GM21390 (cell line): ENCODE measurements at regions not wholly inside any gene's neighbourhood (a gene's known extent, or its start where the extent isn't known, plus 50 kb on each side); places are given as distances from the start of the nearest gene placed in this dataset.
"Not testable (repeated sequence)": the region's sequence is repeated elsewhere in the genome, so short reads cannot be mapped to it uniquely, and the experiment has no call there.

Experiments
- ATAC-seq: cut with Tn5 transposase; IDR thresholded peaks from one replicate; pipeline ENCODE4 v1.9.1; 2021; ENCODE audit not compliant: unreplicated experiment

- no peak for ATAC-seq
Measured at GRCh38 chr5:126677121-126677520, 76.4 kb downstream of the PHAX start.

- ATAC-seq = peak; percentile 55
Measured at GRCh38 chr5:126680191-126680817, 79.6 kb downstream of the PHAX start.

DNA sequence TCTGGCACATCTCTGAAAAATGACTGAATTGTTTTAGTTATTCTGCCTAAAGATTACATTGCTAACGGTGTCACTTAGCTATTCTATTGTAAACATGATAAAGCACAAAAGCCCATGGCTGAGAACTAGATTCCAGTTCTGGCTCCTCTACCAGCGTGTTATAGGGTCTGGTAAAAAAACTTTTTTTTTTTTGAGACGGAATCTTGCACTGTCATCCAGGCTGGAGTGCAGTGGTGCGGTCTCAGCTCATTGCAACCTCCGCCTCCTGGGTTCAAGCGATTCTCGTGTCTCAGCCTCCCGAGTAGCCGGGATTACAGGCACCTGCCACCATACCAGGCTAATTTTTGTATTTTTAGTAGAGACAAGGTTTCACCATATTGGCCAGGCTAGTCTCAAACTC lies 80.6 kb downstream of the PHAX start:
- not testable (repeated sequence) for ATAC-seq

- ATAC-seq = no peak
Measured at GRCh38 chr5:126681970-126682369, 81.2 kb downstream of the PHAX start.

DNA sequence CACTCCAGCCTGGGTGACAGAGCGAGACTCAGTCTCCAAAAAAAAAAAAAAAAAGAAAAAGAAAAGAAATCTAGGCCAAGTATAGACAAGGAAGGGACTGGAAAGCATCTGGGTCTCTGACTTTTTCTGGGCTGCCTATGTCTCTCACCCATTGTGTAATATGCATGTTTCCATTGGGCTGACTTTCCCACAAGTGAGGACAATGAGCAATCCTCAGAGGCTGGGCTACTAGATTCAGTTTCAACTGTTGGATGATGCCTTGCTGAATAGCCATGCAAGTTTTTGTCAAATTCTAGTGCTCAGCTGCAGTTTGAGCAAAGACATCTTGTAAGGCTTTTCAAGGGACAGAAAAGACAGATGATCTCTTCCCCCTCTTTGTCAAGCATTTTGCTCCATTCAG lies 82.1 kb downstream of the PHAX start:
- no peak for ATAC-seq

GRCh38 chr5:126683912-126684311 lies 83.2 kb downstream of the PHAX start:
- no peak for ATAC-seq

GRCh38 chr5:126684656-126685442 lies 84.1 kb downstream of the PHAX start:
- not testable (repeated sequence) for ATAC-seq

GRCh38 chr5:126686451-126687126 lies 85.8 kb downstream of the PHAX start:
- peak; percentile 67 for ATAC-seq

- ATAC-seq = no peak
Measured at GRCh38 chr5:126692971-126693370, 84.0 kb upstream of the LMNB1 start.

DNA sequence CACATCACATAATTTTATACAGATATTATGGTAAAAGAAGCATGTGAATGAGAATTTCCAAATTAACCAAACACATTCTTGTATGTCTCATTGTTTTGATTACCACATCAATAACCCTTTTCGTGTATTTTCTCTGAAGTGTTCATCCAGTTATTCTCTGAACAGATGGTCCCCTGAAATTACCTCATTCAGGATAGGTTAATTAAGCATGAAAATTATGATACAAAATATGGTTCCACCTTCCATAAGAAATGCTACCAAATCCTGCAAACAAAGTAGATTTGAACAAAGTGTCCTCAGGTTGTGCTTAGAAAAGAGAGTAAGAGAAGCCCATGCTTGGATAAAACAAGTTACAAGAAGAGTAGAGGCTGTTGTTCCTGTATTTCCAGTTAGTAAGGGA lies 83.1 kb upstream of the LMNB1 start:
- no peak for ATAC-seq

DNA sequence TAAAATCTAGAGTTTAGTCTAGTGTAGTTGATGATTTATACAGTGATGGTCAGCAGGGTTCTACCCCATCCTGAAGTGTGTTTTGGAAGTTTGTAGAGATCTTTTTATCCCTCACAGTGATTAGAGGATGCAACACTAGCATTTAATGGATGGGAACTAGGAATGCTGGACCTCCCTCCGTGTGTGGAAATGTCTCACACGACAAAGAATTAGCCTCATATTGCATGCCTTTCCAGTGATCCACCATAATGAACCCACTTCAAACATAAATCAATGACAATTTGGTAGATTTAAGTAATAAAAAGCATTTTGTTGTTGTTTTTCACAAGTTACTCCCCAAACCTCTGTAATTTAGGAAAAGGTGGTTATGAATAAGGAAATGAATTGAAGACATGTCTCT lies 82.5 kb upstream of the LMNB1 start:
- ATAC-seq = no peak

- ATAC-seq = no peak
Measured at GRCh38 chr5:126695091-126695490, 81.8 kb upstream of the LMNB1 start.

GRCh38 chr5:126707080-126707479 lies 69.9 kb upstream of the LMNB1 start:
- ATAC-seq = no peak

DNA sequence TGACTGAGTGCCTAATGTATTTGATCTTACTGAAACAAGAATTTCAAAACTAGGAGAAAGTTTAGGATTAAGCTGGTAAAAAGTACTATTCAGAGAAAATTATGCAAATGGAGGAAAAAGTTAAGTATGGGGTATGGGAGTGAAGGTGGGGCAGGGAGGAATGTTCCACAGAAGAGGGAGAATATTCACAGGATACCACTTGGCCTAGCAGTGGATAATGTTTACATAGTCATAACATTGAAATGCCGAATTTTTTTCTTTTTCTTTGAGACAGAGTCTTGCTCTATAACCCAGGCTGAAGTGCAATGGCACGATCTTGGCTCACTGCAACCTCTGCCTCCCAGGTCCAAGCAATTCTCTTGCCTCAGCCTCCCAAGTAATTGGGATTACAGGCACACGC lies 61.2 kb upstream of the LMNB1 start:
- no peak for ATAC-seq

- no peak for ATAC-seq
Measured at GRCh38 chr5:126716861-126717260, 60.1 kb upstream of the LMNB1 start.

- ATAC-seq = no peak
Measured at GRCh38 chr5:126718236-126718868, 58.6 kb upstream of the LMNB1 start.

DNA sequence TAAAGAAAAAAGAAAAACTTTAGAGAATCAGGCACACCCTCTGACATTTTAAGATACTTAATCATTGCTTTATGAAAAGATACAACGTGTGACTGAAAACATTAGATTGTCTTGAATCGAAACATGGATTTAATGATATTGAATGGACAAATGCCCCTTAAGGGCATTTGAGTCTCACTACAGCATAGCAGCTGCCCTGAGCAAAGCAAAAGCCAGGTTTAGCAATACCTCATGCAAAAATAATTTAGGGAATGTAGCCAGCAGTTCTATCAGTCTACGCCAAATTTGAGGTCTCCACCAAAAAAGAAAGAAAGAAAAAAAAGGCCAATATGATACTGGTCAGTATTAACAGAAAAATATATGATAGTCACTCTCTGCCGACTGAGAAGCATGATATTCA lies 56.6 kb upstream of the LMNB1 start:
- ATAC-seq = no peak

- no peak for ATAC-seq
Measured at GRCh38 chr5:126723643-126724042, 53.3 kb upstream of the LMNB1 start.
